ENCODE measurements at regions not wholly inside any gene's neighbourhood (a gene's known extent, or its start where the extent isn't known, plus 50 kb on each side); places are given as distances from the start of the nearest gene placed in this dataset.
A peak's percentile ranks its signal among the peaks of the same experiment; 100 is the strongest.

DNA sequence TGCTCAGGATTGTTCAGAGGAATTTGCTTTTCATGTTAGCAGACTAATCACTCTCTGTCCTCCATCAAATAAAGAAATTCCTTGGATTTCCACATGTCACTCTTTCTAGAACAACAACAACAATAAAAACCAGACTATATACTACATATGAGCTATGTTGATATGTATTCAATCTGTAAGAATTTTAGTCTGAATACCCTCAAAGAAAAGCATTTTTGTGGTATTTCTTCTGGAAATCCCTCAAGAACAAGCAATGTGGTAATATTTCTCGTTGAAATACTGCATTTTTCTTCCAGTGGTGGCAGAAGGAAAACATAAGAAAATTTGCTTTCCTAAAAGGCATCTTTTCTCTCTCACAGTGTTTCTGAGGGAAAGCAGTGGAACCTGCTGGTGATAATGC is 312.6 kb upstream of the RSPO3 start:
- TF ChIP-seq, protein P1, sequence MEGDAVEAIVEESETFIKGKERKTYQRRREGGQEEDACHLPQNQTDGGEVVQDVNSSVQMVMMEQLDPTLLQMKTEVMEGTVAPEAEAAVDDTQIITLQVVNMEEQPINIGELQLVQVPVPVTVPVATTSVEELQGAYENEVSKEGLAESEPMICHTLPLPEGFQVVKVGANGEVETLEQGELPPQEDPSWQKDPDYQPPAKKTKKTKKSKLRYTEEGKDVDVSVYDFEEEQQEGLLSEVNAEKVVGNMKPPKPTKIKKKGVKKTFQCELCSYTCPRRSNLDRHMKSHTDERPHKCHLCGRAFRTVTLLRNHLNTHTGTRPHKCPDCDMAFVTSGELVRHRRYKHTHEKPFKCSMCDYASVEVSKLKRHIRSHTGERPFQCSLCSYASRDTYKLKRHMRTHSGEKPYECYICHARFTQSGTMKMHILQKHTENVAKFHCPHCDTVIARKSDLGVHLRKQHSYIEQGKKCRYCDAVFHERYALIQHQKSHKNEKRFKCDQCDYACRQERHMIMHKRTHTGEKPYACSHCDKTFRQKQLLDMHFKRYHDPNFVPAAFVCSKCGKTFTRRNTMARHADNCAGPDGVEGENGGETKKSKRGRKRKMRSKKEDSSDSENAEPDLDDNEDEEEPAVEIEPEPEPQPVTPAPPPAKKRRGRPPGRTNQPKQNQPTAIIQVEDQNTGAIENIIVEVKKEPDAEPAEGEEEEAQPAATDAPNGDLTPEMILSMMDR (IDR thresholded peaks at IDR 0.05; ENCODE audit: low read depth, low read length), result no peak
- DNase-seq (ENCODE audit: low read depth, low spot score), result peak; percentile 18
- in situ Hi-C loops (cut with HindIII; ENCODE audit: low sequenced_read_pairs), result no loop called here
- H3K4me3 ChIP-seq (ENCODE audit: low read depth, low read length), result no peak overlapping the region

DNA sequence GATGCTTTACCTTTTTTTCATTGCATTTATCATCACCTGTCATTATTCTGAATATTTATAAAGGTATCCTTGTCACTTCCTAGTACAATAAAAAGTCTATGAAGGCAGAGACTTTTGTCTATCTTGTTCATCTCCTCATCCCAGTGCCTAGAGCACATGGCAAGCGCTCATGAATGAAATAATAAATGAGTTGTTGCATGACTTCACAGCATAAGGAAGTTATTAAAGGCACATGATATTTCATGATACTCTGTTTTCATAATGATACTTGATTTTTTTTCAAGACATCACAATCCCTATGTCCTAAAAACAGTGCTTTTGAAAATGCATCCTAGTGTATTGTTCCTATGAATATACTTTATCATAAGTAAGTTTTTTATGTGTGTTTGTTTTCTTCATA is 310.6 kb upstream of the RSPO3 start:
- in situ Hi-C loops (cut with HindIII; ENCODE audit: low sequenced_read_pairs), result no loop called here
- TF ChIP-seq, protein P1 (IDR thresholded peaks at IDR 0.05; ENCODE audit: low read depth, low read length), result no peak
- DNase-seq (ENCODE audit: low read depth, low spot score), result no peak
- H3K4me3 ChIP-seq (ENCODE audit: low read depth, low read length), result no peak overlapping the region

DNA sequence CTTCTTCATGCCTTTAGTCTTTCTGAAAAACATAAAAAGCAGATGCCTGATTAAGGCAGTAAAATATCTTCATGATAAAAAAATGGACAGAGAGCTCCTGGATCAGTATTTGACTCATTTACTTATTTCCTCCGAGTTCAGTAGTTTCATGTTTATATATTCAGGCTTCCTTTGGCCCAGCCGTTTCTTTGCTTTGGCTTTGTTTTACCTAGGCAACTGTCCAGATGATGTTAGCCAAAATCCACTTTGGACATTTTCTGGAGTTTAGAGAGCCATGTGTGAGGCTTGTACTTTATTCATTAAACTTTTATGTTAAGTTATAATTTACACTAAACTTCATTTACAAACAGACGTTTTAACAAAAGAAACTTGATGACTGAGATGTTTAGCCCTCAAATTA is 307.1 kb upstream of the RSPO3 start:
- in situ Hi-C loops (cut with HindIII; ENCODE audit: low sequenced_read_pairs), result no loop called here
- TF ChIP-seq, protein P1 (IDR thresholded peaks at IDR 0.05; ENCODE audit: low read depth, low read length), result no peak
- DNase-seq (ENCODE audit: low read depth, low spot score), result peak; percentile 63
- H3K4me3 ChIP-seq (ENCODE audit: low read depth, low read length), result no peak overlapping the region

DNA sequence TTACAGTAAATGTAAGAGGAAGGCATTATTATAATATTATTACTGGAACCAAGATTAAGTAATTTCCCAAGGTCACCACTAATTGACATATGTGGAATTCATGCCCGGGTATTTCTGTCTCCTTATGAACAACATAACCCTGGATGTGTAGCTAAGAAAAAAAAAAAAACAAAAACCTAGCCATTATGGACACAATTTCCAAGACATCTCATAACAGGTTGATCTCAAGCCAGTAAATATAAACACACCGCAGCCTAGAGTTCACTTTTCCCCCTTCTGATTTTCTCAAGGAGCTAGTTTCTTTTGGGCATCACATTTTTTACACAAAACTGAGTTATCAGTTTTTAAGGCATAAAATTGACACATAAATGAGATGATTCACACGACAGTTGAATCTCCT is 306.5 kb upstream of the RSPO3 start:
- in situ Hi-C loops (cut with HindIII; ENCODE audit: low sequenced_read_pairs), result no loop called here
- DNase-seq (ENCODE audit: low read depth, low spot score), result no peak
- H3K4me3 ChIP-seq (ENCODE audit: low read depth, low read length), result no peak overlapping the region
- TF ChIP-seq, protein P1 (IDR thresholded peaks at IDR 0.05; ENCODE audit: low read depth, low read length), result no peak

DNA sequence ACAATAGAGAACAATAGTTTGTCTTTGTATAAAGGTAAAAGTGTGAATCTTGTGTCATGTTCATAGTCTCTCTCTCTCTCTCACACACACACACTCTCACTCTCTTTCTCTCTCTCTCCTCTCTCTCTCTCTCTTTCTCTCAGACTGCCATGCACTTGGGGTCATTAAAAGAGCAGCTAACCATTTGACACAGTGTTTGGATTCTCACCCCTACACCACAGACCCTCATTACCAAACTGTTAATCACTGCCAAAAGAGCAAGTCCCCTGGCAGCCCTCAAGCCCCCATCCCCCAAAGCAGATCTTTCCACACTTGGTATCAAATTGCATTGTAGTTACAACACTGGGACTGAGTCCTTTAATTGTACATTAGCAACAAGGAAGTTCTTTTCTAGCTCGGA is 305.8 kb upstream of the RSPO3 start:
- TF ChIP-seq, protein P1 (IDR thresholded peaks at IDR 0.05; ENCODE audit: low read depth, low read length), result no peak
- no peak overlapping the region for H3K4me3 ChIP-seq (ENCODE audit: low read depth, low read length)
- in situ Hi-C loops (cut with HindIII; ENCODE audit: low sequenced_read_pairs), result no loop called here
- DNase-seq (ENCODE audit: low read depth, low spot score), result peak; percentile 13

DNA sequence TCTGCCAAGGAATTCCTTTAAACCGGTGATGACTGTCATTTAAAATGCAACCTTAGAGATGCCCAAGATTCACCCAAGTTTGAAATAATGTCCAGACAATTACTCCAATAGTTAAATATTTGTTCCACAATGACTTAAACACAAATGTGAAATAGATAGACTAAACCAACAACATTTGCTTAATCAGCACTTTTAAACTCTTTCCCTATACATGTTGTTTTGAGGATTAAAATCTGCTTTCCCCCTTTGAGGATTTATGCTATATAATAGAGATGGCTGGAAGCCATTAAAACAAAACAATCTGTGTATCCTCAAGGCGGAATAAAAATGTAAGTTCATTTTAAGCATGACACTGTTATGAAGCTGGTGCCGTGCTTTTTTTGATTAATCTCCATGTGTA is 297.8 kb upstream of the RSPO3 start:
- no peak for DNase-seq (ENCODE audit: low read depth, low spot score)
- TF ChIP-seq, protein P1 (IDR thresholded peaks at IDR 0.05; ENCODE audit: low read depth, low read length), result no peak
- in situ Hi-C loops (cut with HindIII; ENCODE audit: low sequenced_read_pairs), result no loop called here
- no peak overlapping the region for H3K4me3 ChIP-seq (ENCODE audit: low read depth, low read length)

DNA sequence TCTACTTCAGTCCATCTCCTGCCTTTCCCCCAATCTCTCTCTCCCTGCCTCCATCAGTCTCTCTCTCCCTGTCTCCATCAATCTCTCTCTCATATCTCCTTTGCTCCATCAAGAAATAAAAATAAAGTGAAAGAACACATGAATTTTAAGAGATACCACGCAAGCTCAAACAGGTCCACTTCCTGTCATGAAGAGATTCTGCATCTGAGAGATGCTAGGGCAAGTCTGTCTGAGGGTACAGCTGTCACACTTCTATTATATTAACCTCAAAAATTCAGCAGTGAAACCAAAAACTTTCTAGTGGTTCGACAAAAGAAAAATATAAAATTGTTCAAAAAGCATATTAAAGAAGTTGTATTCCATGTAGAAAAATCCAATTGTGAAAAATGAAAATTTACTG is 296.8 kb upstream of the RSPO3 start:
- DNase-seq (ENCODE audit: low read depth, low spot score), result no peak
- TF ChIP-seq, protein P1 (IDR thresholded peaks at IDR 0.05; ENCODE audit: low read depth, low read length), result no peak
- in situ Hi-C loops (cut with HindIII; ENCODE audit: low sequenced_read_pairs), result no loop called here
- no peak overlapping the region for H3K4me3 ChIP-seq (ENCODE audit: low read depth, low read length)

Data from astrocyte of the spinal cord (primary cell).